Fibroblast of lung (primary cell): ENCODE measurements at regions not wholly inside any gene's neighbourhood (a gene's known extent, or its start where the extent isn't known, plus 50 kb on each side); places are given as distances from the start of the nearest gene placed in this dataset.

ENCODE experiments used
- EZH2 ChIP-seq: IDR thresholded peaks from 2 replicates; pipeline ENCODE4 v1.5.1; 2012; ENCODE audit warnings: low read length, control low read depth, mild to moderate bottlenecking; ENCODE audit errors: missing control alignments
- TF ChIP-seq, protein P1 (sequence below), 2 donors: IDR thresholded peaks in 1 of 2; conservative IDR thresholded peaks in 1 of 2; 1 replicate in 1 of 2; 2 replicates in 1 of 2; pipeline ENCODE4 v1.5.1; 2011 to 2012; ENCODE audit warnings: low read length in 2 of 2, control low read depth in 1 of 2, inconsistent platforms in 1 of 2, low read depth in 1 of 2, mild to moderate bottlenecking in 1 of 2

GRCh38 chr14:71250791-71251190 is 343.5 kb downstream of the PCNX1 start:
- TF ChIP-seq, protein P1, sequence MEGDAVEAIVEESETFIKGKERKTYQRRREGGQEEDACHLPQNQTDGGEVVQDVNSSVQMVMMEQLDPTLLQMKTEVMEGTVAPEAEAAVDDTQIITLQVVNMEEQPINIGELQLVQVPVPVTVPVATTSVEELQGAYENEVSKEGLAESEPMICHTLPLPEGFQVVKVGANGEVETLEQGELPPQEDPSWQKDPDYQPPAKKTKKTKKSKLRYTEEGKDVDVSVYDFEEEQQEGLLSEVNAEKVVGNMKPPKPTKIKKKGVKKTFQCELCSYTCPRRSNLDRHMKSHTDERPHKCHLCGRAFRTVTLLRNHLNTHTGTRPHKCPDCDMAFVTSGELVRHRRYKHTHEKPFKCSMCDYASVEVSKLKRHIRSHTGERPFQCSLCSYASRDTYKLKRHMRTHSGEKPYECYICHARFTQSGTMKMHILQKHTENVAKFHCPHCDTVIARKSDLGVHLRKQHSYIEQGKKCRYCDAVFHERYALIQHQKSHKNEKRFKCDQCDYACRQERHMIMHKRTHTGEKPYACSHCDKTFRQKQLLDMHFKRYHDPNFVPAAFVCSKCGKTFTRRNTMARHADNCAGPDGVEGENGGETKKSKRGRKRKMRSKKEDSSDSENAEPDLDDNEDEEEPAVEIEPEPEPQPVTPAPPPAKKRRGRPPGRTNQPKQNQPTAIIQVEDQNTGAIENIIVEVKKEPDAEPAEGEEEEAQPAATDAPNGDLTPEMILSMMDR (conservative IDR thresholded peaks at IDR 0.05 in 1 of 2, IDR thresholded peaks at IDR 0.05 in 1 of 2; ENCODE audit: low read depth in 1 of 2, low read length in 2 of 2), result no peak
- TF ChIP-seq EZH2, result no peak
